Ishikawa (cell line): ENCODE measurements at regions not wholly inside any gene's neighbourhood (a gene's known extent, or its start where the extent isn't known, plus 50 kb on each side); places are given as distances from the start of the nearest gene placed in this dataset.

Source experiments
- CEBPB ChIP-seq: IDR thresholded peaks from 2 replicates; pipeline ENCODE4 v1.6.1; 2012
- CREB1 ChIP-seq: IDR thresholded peaks from 2 replicates; pipeline ENCODE4 v1.6.1; 2012; ENCODE audit warnings: low read depth
- EGR1 ChIP-seq: IDR thresholded peaks from 2 replicates; pipeline ENCODE4 v1.6.1; 2012
- EP300 ChIP-seq: IDR thresholded peaks from 2 replicates; pipeline ENCODE4 v1.6.1; 2012; ENCODE audit warnings: borderline replicate concordance
- FOXM1 ChIP-seq: IDR thresholded peaks from 2 replicates; pipeline ENCODE4 v1.6.1; 2012; ENCODE audit warnings: low read depth, borderline replicate concordance
- MAX ChIP-seq: IDR thresholded peaks from 2 replicates; pipeline ENCODE4 v1.6.1; 2012
- NFIC ChIP-seq: IDR thresholded peaks from 2 replicates; pipeline ENCODE4 v1.6.1; 2012
- RAD21 ChIP-seq: IDR thresholded peaks from 2 replicates; pipeline ENCODE4 v1.6.1; 2012; ENCODE audit warnings: low read depth
- REST ChIP-seq: IDR thresholded peaks from 2 replicates; pipeline ENCODE4 v1.6.1; 2012; ENCODE audit warnings: low read depth, mild to moderate bottlenecking
- TAF1 ChIP-seq: IDR thresholded peaks from 2 replicates; pipeline ENCODE4 v1.6.1; 2012; ENCODE audit warnings: low read depth, mild to moderate bottlenecking
- TCF12 ChIP-seq: IDR thresholded peaks from 2 replicates; pipeline ENCODE4 v1.6.1; 2012; ENCODE audit warnings: low read depth
- TEAD4 ChIP-seq: IDR thresholded peaks from 2 replicates; pipeline ENCODE4 v1.6.1; 2012
- USF1 ChIP-seq: IDR thresholded peaks from 2 replicates; pipeline ENCODE4 v1.6.1; 2012
- YY1 ChIP-seq: IDR thresholded peaks from 2 replicates; pipeline ENCODE4 v1.6.1; 2012; ENCODE audit warnings: low read depth
- ZBTB7A ChIP-seq: IDR thresholded peaks from 2 replicates; pipeline ENCODE4 v1.6.1; 2012; ENCODE audit warnings: low read depth

GRCh38 chr4:173703021-173703420 is 173.0 kb upstream of the HAND2 start:
- TF ChIP-seq RAD21 (no peak), USF1 (no peak), TAF1 (no peak), REST (no peak), MAX (no peak), ZBTB7A (no peak), NFIC (no peak), YY1 (no peak), TEAD4 (no peak), EGR1 (no peak), CEBPB (no peak), TCF12 (no peak), EP300 (no peak)

- TF ChIP-seq TEAD4: no peak
- no peak for TF ChIP-seq REST
- no peak for TF ChIP-seq EP300
- TF ChIP-seq TAF1: no peak
- TF ChIP-seq CREB1: no peak
- TF ChIP-seq CEBPB: no peak
- TF ChIP-seq TCF12: no peak
- no peak for TF ChIP-seq FOXM1
- TF ChIP-seq MAX: no peak
- no peak for TF ChIP-seq YY1
These were observed 170.6 kb upstream of the HAND2 start for GRCh38 chr4:173700650-173701049.

GRCh38 chr4:173699841-173700475 is 169.9 kb upstream of the HAND2 start:
- TF ChIP-seq YY1 (no peak), MAX (no peak), REST (no peak), CREB1 (no peak), RAD21 (no peak)

- TF ChIP-seq TEAD4: no peak
- no peak for TF ChIP-seq YY1
- TF ChIP-seq NFIC: no peak
- no peak for TF ChIP-seq EP300
- TF ChIP-seq USF1: no peak
- TF ChIP-seq REST: no peak
- TF ChIP-seq EGR1: no peak
- TF ChIP-seq FOXM1: no peak
- TF ChIP-seq RAD21: no peak
- TF ChIP-seq TAF1: no peak
- no peak for TF ChIP-seq MAX
- TF ChIP-seq CEBPB: no peak
- TF ChIP-seq CREB1: no peak
- TF ChIP-seq ZBTB7A: no peak
- TF ChIP-seq TCF12: no peak
These were observed 168.7 kb upstream of the HAND2 start for GRCh38 chr4:173698557-173699262.
